ENCODE measurements at regions not wholly inside any gene's neighbourhood (a gene's known extent, or its start where the extent isn't known, plus 50 kb on each side); places are given as distances from the start of the nearest gene placed in this dataset.

GRCh38 chr15:55126111-55126510 lies 70.6 kb downstream of the RSL24D1 start:
- Histone ChIP-seq H2BK5ac (ENCODE audit: low read length) (no peak overlapping the region), H3K79me2 (ENCODE audit: control insufficient read depth, insufficient read depth, low read length) (no peaks in the 10 kb centered on the region), H2AK5ac (ENCODE audit: low read length) (no peak overlapping the region), H3K4me2 (ENCODE audit: low read length) (no peak overlapping the region), H3K27ac (ENCODE audit: low read depth, low read length) (no peak overlapping the region), H3K4me1 (ENCODE audit: control insufficient read depth, low read depth, low read length) (no peaks in the 10 kb centered on the region), H3K27me3 (ENCODE audit: insufficient read depth, low read length, poor library complexity) (no peaks in the 10 kb centered on the region), H3K18ac (ENCODE audit: low read length) (no peak overlapping the region), H2BK15ac (replicated peaks; ENCODE audit: low read depth) (no peak overlapping the region), H4K8ac (ENCODE audit: low read depth, low read length) (no peak overlapping the region), H3K4ac (ENCODE audit: low read depth, low read length) (no peak overlapping the region), H3K4me3 (ENCODE audit: low read length) (no peak overlapping the region), H2BK120ac (ENCODE audit: low read depth, low read length) (no peak overlapping the region), H4K5ac (ENCODE audit: low read length) (no peak overlapping the region), H3K79me1 (ENCODE audit: low read length) (no peaks in the 10 kb centered on the region), H3K9ac (ENCODE audit: low read length) (no peak overlapping the region), H3K23ac (ENCODE audit: low read length) (no peak overlapping the region), H3K36me3 (ENCODE audit: control insufficient read depth, insufficient read depth, low read length) (no peaks in the 10 kb centered on the region), H3K56ac (ENCODE audit: low read length) (no peak overlapping the region)
- no CpG with 5 or more reads among the region's 3 CpGs for WGBS (ENCODE audit: extremely low coverage, insufficient coverage, low lambda C conversion rate)
- no peak for DNase-seq

- H3K4me1 ChIP-seq (ENCODE audit: control insufficient read depth, low read depth, low read length) = no peaks in the 10 kb centered on the region
- no peak overlapping the region for H3K4ac ChIP-seq (ENCODE audit: low read depth, low read length)
- no peak overlapping the region for H4K8ac ChIP-seq (ENCODE audit: low read depth, low read length)
- no peak overlapping the region for H2BK5ac ChIP-seq (ENCODE audit: low read length)
- H3K4me3 ChIP-seq (ENCODE audit: low read length) = no peak overlapping the region
- no peaks in the 10 kb centered on the region for H3K79me1 ChIP-seq (ENCODE audit: low read length)
- no peak overlapping the region for H4K5ac ChIP-seq (ENCODE audit: low read length)
- H3K9ac ChIP-seq (ENCODE audit: low read length) = no peak overlapping the region
- no peak overlapping the region for H3K4me2 ChIP-seq (ENCODE audit: low read length)
- no peak overlapping the region for H2BK15ac ChIP-seq (replicated peaks; ENCODE audit: low read depth)
- WGBS (ENCODE audit: extremely low coverage, insufficient coverage, low lambda C conversion rate) = no CpG with 5 or more reads among the region's 5 CpGs
- H3K79me2 ChIP-seq (ENCODE audit: control insufficient read depth, insufficient read depth, low read length) = no peaks in the 10 kb centered on the region
- no peak overlapping the region for H2AK5ac ChIP-seq (ENCODE audit: low read length)
- H3K36me3 ChIP-seq (ENCODE audit: control insufficient read depth, insufficient read depth, low read length) = no peaks in the 10 kb centered on the region
- no peak overlapping the region for H2BK120ac ChIP-seq (ENCODE audit: low read depth, low read length)
- no peak overlapping the region for H3K18ac ChIP-seq (ENCODE audit: low read length)
- no peak overlapping the region for H3K27ac ChIP-seq (ENCODE audit: low read depth, low read length)
- H3K27me3 ChIP-seq (ENCODE audit: insufficient read depth, low read length, poor library complexity) = no peaks in the 10 kb centered on the region
- DNase-seq = no peak
- H3K56ac ChIP-seq (ENCODE audit: low read length) = no peak overlapping the region
- H3K23ac ChIP-seq (ENCODE audit: low read length) = no peak overlapping the region
Observed at GRCh38 chr15:55124616-55125015, 72.1 kb downstream of the RSL24D1 start.

- H2BK5ac ChIP-seq (ENCODE audit: low read length) = no peak overlapping the region
- no peak overlapping the region for H4K8ac ChIP-seq (ENCODE audit: low read depth, low read length)
- H3K4me2 ChIP-seq (ENCODE audit: low read length) = no peak overlapping the region
- no peak overlapping the region for H3K4me3 ChIP-seq (ENCODE audit: low read length)
- DNase-seq = no peak
- no peaks in the 10 kb centered on the region for H3K27me3 ChIP-seq (ENCODE audit: insufficient read depth, low read length, poor library complexity)
- no peaks in the 10 kb centered on the region for H3K4me1 ChIP-seq (ENCODE audit: control insufficient read depth, low read depth, low read length)
- H3K4ac ChIP-seq (ENCODE audit: low read depth, low read length) = no peak overlapping the region
- no peak overlapping the region for H2BK15ac ChIP-seq (replicated peaks; ENCODE audit: low read depth)
- H3K56ac ChIP-seq (ENCODE audit: low read length) = no peak overlapping the region
- no CpG with 5 or more reads among the region's 2 CpGs for WGBS (ENCODE audit: extremely low coverage, insufficient coverage, low lambda C conversion rate)
- no peaks in the 10 kb centered on the region for H3K36me3 ChIP-seq (ENCODE audit: control insufficient read depth, insufficient read depth, low read length)
- H3K9ac ChIP-seq (ENCODE audit: low read length) = no peak overlapping the region
- no peak overlapping the region for H4K5ac ChIP-seq (ENCODE audit: low read length)
- H3K79me2 ChIP-seq (ENCODE audit: control insufficient read depth, insufficient read depth, low read length) = no peaks in the 10 kb centered on the region
- no peak overlapping the region for H3K18ac ChIP-seq (ENCODE audit: low read length)
- H2AK5ac ChIP-seq (ENCODE audit: low read length) = no peak overlapping the region
- no peak overlapping the region for H2BK120ac ChIP-seq (ENCODE audit: low read depth, low read length)
- H3K79me1 ChIP-seq (ENCODE audit: low read length) = no peaks in the 10 kb centered on the region
- H3K23ac ChIP-seq (ENCODE audit: low read length) = no peak overlapping the region
- H3K27ac ChIP-seq (ENCODE audit: low read depth, low read length) = no peak overlapping the region
Observed at GRCh38 chr15:55118344-55118870, 78.3 kb downstream of the RSL24D1 start.

- Histone ChIP-seq H3K4ac (ENCODE audit: low read depth, low read length) (no peak overlapping the region), H3K27me3 (ENCODE audit: insufficient read depth, low read length, poor library complexity) (no peaks in the 10 kb centered on the region), H2BK120ac (ENCODE audit: low read depth, low read length) (no peak overlapping the region), H2BK15ac (replicated peaks; ENCODE audit: low read depth) (no peak overlapping the region), H3K79me2 (ENCODE audit: control insufficient read depth, insufficient read depth, low read length) (no peaks in the 10 kb centered on the region), H3K4me2 (ENCODE audit: low read length) (no peak overlapping the region), H3K18ac (ENCODE audit: low read length) (no peak overlapping the region), H2AK5ac (ENCODE audit: low read length) (no peak overlapping the region), H4K5ac (ENCODE audit: low read length) (no peak overlapping the region), H2BK5ac (ENCODE audit: low read length) (no peak overlapping the region), H4K8ac (ENCODE audit: low read depth, low read length) (no peak overlapping the region), H3K56ac (ENCODE audit: low read length) (no peak overlapping the region), H3K27ac (ENCODE audit: low read depth, low read length) (no peak overlapping the region), H3K4me3 (ENCODE audit: low read length) (no peak overlapping the region), H3K23ac (ENCODE audit: low read length) (no peak overlapping the region), H3K79me1 (ENCODE audit: low read length) (no peaks in the 10 kb centered on the region), H3K4me1 (ENCODE audit: control insufficient read depth, low read depth, low read length) (no peaks in the 10 kb centered on the region), H3K36me3 (ENCODE audit: control insufficient read depth, insufficient read depth, low read length) (no peaks in the 10 kb centered on the region), H3K9ac (ENCODE audit: low read length) (no peak overlapping the region)
- no peak for DNase-seq
- WGBS (ENCODE audit: extremely low coverage, insufficient coverage, low lambda C conversion rate) = no CpG with 5 or more reads among the region's 2 CpGs
Observed at GRCh38 chr15:55116636-55117035, 80.1 kb downstream of the RSL24D1 start.

GRCh38 chr15:55113736-55114135 lies 83.0 kb downstream of the RSL24D1 start:
- no CpG with 5 or more reads among the region's 3 CpGs for WGBS (ENCODE audit: extremely low coverage, insufficient coverage, low lambda C conversion rate)
- no peak overlapping the region for H3K4me3 ChIP-seq (ENCODE audit: low read length)
- H3K23ac ChIP-seq (ENCODE audit: low read length) = no peak overlapping the region
- no peak overlapping the region for H3K4ac ChIP-seq (ENCODE audit: low read depth, low read length)
- no peak overlapping the region for H2AK5ac ChIP-seq (ENCODE audit: low read length)
- H4K5ac ChIP-seq (ENCODE audit: low read length) = no peak overlapping the region
- no peak overlapping the region for H3K18ac ChIP-seq (ENCODE audit: low read length)
- H2BK120ac ChIP-seq (ENCODE audit: low read depth, low read length) = no peak overlapping the region
- no peak overlapping the region for H3K4me2 ChIP-seq (ENCODE audit: low read length)
- no peaks in the 10 kb centered on the region for H3K36me3 ChIP-seq (ENCODE audit: control insufficient read depth, insufficient read depth, low read length)
- DNase-seq = no peak
- H3K27me3 ChIP-seq (ENCODE audit: insufficient read depth, low read length, poor library complexity) = no peaks in the 10 kb centered on the region
- no peak overlapping the region for H2BK5ac ChIP-seq (ENCODE audit: low read length)
- H3K27ac ChIP-seq (ENCODE audit: low read depth, low read length) = no peak overlapping the region
- no peak overlapping the region for H4K8ac ChIP-seq (ENCODE audit: low read depth, low read length)
- no peaks in the 10 kb centered on the region for H3K79me2 ChIP-seq (ENCODE audit: control insufficient read depth, insufficient read depth, low read length)
- H3K79me1 ChIP-seq (ENCODE audit: low read length) = no peaks in the 10 kb centered on the region
- no peaks in the 10 kb centered on the region for H3K4me1 ChIP-seq (ENCODE audit: control insufficient read depth, low read depth, low read length)
- H2BK15ac ChIP-seq (replicated peaks; ENCODE audit: low read depth) = no peak overlapping the region
- H3K56ac ChIP-seq (ENCODE audit: low read length) = no peak overlapping the region
- H3K9ac ChIP-seq (ENCODE audit: low read length) = no peak overlapping the region

- Histone ChIP-seq H3K27me3 (ENCODE audit: insufficient read depth, low read length, poor library complexity) (no peaks in the 10 kb centered on the region), H3K4me1 (ENCODE audit: control insufficient read depth, low read depth, low read length) (no peaks in the 10 kb centered on the region), H3K23ac (ENCODE audit: low read length) (no peak overlapping the region), H2BK120ac (ENCODE audit: low read depth, low read length) (no peak overlapping the region), H3K4ac (ENCODE audit: low read depth, low read length) (no peak overlapping the region), H3K9ac (ENCODE audit: low read length) (no peak overlapping the region), H3K18ac (ENCODE audit: low read length) (no peak overlapping the region), H3K4me2 (ENCODE audit: low read length) (no peak overlapping the region), H3K36me3 (ENCODE audit: control insufficient read depth, insufficient read depth, low read length) (no peaks in the 10 kb centered on the region), H3K4me3 (ENCODE audit: low read length) (no peak overlapping the region), H4K8ac (ENCODE audit: low read depth, low read length) (no peak overlapping the region), H2BK5ac (ENCODE audit: low read length) (no peak overlapping the region), H3K56ac (ENCODE audit: low read length) (no peak overlapping the region), H3K27ac (ENCODE audit: low read depth, low read length) (no peak overlapping the region), H3K79me1 (ENCODE audit: low read length) (no peaks in the 10 kb centered on the region), H3K79me2 (ENCODE audit: control insufficient read depth, insufficient read depth, low read length) (no peaks in the 10 kb centered on the region), H2AK5ac (ENCODE audit: low read length) (no peak overlapping the region), H4K5ac (ENCODE audit: low read length) (no peak overlapping the region), H2BK15ac (replicated peaks; ENCODE audit: low read depth) (no peak overlapping the region)
- WGBS (ENCODE audit: extremely low coverage, insufficient coverage, low lambda C conversion rate) = no CpG with 5 or more reads among the region's 1 CpG
- no peak for DNase-seq
Observed at GRCh38 chr15:55112706-55113105, 84.0 kb downstream of the RSL24D1 start.

Data from mesendoderm (in vitro differentiated cells).